GM20431 (cell line): ENCODE measurements at regions not wholly inside any gene's neighbourhood (a gene's known extent, or its start where the extent isn't known, plus 50 kb on each side); places are given as distances from the start of the nearest gene placed in this dataset.

Source experiments
- in situ Hi-C: fragments of 300-500 bp; cut with MseI, MboI; formaldehyde crosslinking; loops from one replicate; pipeline ENCODE4 v1.15.0; 2020; ENCODE audit warnings: low sequenced_read_pairs; ENCODE audit not compliant: unreplicated experiment

DNA sequence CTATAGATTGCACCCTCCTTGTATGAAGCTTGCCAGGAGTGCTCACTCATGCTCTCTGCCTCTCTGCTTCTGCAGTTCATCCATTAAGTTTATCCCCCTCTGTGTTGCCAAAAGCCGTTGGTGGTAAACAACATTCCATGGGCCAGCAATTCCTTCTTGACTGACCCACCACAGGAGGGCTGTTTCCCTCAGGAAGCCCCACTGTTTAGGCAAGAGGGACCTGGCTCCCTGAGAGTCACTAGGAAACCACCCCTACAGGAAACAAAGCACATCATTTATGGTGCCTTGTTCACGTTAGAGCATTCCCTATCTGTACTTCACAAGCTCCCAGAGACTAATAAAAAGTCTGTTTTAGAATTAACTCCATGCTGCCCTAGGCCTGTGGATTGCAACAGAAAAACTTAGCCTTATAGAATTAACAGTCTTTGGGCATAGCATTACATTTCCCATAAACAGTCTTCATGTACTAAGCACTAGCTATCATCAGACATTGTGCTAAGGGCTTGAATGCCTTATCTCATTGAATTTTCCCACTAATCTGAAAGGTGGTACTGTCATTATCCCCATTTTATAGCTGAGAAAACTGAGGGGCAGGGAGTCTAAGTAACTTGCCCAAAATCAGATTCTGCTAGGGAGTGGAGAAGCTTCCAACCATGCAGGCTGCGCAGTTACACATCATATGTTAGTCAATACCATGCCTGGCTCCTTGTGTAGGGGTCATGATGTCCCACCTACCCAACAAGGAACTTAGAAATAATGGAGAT lies 149.9 kb downstream of the SHQ1 start:
- in situ Hi-C loops: no loop called here

DNA sequence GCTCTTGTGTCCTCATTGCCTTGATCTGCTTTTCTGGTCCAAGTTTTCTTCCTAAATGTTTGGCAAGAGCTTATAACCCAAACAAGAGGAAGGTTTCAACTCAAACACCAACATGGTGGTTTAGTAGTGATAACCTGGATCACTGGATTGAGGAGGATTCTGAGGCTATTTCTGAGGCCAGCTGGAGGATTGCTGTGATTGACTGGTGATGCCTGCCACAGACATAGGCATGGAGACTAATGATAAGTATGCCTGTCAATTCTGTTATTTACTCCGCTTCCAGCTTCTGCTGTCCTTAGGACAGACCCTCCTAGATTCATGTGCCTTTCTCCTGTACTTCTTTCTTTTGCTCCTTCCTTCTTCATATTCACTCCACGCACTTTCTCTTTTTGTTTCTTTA lies 150.5 kb downstream of the SHQ1 start:
- in situ Hi-C loops: no loop called here

DNA sequence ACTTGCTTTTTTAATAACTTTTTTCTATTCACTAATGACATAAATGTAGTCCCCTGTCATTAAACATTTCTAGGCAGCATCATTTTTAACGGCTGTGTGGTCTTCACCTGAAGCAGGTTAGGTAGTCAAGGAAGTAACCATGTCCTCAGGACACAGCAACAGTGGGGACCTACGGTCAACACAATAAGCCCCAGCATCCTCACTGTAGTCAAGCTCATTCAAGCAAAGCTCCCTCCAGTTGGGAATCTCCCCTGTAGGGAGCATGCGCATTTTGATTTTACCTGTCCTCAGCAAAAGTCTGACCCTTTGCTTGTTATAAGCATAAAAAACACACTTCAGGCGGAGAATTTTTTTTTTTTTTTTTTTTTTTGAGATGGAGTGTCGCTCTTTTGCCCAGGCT lies 151.4 kb downstream of the SHQ1 start:
- in situ Hi-C loops: no loop called here

DNA sequence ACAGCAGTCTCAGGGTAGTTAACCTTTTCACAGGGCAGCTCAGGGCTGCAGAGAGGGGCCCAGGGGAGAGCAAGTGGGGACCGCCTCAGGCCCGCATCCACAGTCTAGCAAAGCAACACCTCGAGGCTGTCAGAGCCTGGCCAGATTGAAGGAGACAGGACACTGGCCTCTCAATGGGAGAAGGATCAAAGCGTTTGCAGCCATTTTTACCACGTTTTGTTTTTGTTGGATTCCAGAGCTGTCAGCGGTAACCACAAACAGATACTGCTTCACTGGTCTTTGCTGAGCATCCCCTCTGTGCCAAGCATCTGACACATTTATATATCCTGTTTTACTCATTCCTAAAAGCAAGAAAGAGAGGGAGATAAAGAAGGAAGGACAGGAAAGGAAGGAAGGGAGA lies 153.8 kb downstream of the SHQ1 start:
- in situ Hi-C loops: no loop called here

DNA sequence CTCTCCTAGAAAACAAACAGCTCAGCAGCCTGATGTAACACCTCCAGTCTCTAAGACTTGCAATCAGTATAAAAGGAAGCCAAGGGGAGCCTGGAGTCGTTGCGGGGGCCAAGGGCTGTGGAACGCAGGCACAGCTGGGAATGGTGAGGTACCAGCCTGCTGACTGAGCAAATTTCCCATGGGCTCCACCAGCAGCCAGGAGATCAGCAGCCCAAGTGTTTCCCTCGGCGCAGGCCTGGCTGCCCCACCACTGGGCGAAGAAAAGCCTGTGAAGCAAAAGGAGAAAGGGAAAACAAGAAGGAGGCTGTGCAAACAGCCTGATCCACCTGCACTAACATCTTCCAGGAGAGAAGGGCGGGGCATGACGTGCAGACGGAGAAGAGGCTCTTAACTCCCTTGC lies 155.3 kb downstream of the SHQ1 start:
- in situ Hi-C loops: no loop called here

DNA sequence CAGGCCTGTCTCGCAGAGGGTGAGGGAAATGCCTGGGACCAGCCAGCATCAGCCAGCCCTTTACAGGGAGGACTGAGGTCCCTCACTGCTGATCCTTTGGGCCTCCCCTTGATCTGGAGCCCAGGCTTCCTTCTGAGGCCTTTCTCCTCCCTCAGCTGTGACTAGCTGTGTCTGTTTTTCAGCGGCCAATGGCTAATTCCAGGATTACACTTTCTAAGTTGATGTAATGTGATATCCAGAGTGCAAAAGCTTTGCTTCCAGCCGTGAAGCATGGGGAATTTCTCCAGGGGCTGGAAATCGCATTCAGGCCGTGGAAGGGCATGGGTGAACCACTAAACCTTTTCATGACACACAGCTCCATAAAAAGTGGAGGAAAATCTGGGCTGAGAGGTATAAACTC lies 157.6 kb downstream of the SHQ1 start:
- in situ Hi-C loops: no loop called here

GRCh38 chr3:72682936-72683452 lies 165.3 kb downstream of the SHQ1 start:
- in situ Hi-C loops: no loop called here

DNA sequence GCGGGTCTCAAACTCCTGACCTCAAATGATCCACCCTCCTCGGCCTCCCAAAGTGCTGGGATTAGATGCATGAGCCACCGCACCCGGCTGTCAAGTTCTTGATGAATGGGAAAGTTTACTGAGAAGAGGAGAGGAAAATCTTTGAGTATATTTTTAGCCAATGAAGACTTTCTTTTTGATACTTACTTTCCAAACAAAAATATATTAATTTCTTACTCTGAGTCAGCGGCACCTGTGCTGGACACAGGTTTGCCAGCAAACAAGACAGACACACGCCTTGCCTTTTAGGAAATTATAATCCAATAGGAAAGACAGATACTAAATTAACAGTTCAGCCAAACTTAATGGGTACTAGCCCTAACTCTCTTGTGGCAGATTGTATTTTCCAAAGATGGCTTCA lies 166.6 kb downstream of the SHQ1 start:
- in situ Hi-C loops: no loop called here

- in situ Hi-C loops: no loop called here
Observed at GRCh38 chr3:72680766-72681165, 167.5 kb downstream of the SHQ1 start.

GRCh38 chr3:72679540-72680198 lies 168.6 kb downstream of the SHQ1 start:
- in situ Hi-C loops: no loop called here

- in situ Hi-C loops: no loop called here
Observed at GRCh38 chr3:72678867-72679266, 169.4 kb downstream of the SHQ1 start.

DNA sequence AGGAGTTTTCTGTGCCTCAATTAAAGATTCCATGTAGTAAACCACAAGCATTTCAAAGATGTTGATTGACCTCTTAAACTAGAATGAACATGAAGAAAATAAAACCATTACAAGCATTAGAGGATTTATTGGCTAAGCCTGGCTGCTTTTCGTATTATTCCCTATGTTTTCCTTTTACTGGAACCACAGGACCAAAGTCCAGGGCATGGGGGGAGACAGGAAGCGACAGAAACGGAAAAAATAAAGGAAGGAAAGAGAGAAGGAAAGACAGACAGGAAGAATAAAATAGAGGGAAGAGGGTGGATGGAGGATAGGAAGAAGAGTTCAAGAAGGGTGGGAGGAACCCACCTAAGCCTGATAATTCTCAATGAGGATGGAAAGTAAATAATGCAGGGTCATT lies 169.9 kb downstream of the SHQ1 start:
- in situ Hi-C loops: no loop called here

GRCh38 chr3:72675243-72675642 lies 173.0 kb downstream of the SHQ1 start:
- in situ Hi-C loops: no loop called here

DNA sequence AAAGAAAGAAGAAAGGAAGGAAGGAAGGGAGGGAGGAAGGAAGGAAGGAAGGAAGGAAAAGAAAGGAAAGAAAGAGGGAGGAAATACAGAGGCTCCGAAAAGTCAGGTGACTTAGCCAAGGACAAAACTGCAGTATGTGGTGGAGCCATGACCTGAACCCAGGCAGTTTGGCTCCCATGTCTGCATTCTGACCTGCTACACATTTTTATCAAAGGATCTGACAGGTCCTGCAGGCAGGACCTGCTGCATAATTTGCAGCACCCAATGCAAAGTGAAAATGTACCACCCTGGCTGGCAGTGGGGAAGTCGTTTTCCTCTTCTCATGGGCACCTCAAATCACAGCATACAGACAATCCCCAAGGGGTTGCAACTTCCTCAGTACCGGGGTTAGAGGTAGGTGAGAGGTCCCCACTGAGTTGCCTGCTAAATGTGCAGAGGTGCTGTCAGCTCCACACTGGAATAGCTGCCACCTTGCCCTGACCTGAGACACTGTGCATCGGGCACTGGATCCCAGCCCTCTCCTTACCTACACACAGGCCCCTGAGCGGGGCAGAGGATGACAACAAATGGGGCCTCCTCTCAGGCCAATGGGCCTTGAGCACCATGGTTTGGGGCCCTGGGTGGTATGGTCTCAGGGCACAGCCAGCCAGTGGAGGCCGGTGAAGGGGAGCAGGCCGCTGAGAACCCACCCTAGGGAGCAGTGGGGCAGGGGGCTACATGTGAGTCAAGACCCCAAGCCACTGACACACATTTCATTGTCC lies 175.1 kb downstream of the SHQ1 start:
- in situ Hi-C loops: loop anchor here (25.0 kb wide), 1 partner anchor 139 kb away; no protein-coding TSS in a partner anchor

GRCh38 chr3:72669224-72669623 lies 179.0 kb downstream of the SHQ1 start:
- in situ Hi-C loops: loop anchor here (25.0 kb wide), 1 partner anchor 143 kb away; no protein-coding TSS in a partner anchor

DNA sequence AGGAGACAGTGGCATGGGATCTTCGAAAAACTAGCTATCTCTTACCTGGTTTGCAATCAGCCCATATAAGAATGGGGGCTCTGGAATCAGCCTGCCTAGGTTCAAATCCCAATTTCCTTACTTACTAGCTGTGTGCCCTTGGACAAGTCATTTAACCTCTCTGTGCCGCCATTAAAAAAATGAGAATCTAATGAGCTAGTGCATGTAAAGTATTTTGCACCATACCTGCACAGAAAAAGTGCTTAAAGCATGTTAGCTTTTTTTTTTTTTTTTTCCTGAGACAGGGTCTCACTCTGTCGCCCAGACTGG lies 181.8 kb downstream of the SHQ1 start:
- in situ Hi-C loops: loop anchor here (25.0 kb wide), 1 partner anchor 146 kb away; no protein-coding TSS in a partner anchor

GRCh38 chr3:72665701-72666446 lies 182.4 kb downstream of the SHQ1 start:
- in situ Hi-C loops: loop anchor here (25.0 kb wide), 1 partner anchor 146 kb away; no protein-coding TSS in a partner anchor

- in situ Hi-C loops: loop anchor here (25.0 kb wide), 1 partner anchor 147 kb away; no protein-coding TSS in a partner anchor
Observed at GRCh38 chr3:72665103-72665502, 183.1 kb downstream of the SHQ1 start.

- in situ Hi-C loops: loop anchor here (25.0 kb wide), 1 partner anchor 148 kb away; no protein-coding TSS in a partner anchor
Observed at GRCh38 chr3:72664184-72664975, 183.9 kb downstream of the SHQ1 start.
